Astrocyte (in vitro differentiated cells and primary cell): ENCODE measurements at regions not wholly inside any gene's neighbourhood (a gene's known extent, or its start where the extent isn't known, plus 50 kb on each side); places are given as distances from the start of the nearest gene placed in this dataset.
"Not testable (repeated sequence)": the region's sequence is repeated elsewhere in the genome, so short reads cannot be mapped to it uniquely, and the experiment has no call there.

ENCODE experiments used
- DNase-seq: peaks from one replicate; pipeline ENCODE4 v3.0.0-alpha.2; 2010; ENCODE audit warnings: low read depth
- FAIRE-seq: peaks from 2 replicates; lab custom pipeline; 2011; peaks lifted over from hg19 to GRCh38; lab: Jason Lieb, UNC
- H2AFZ ChIP-seq: 2 replicates; pipeline ENCODE4 v1.6.0; 2012; ENCODE audit warnings: low read depth, low read length, inconsistent platforms
- H3K27ac ChIP-seq: 2 replicates; pipeline ENCODE4 v1.5.1; 2011; ENCODE audit warnings: low read depth, low read length, inconsistent platforms
- H3K27me3 ChIP-seq: 2 replicates; pipeline ENCODE4 v1.6.0; 2011; ENCODE audit warnings: low read length, inconsistent platforms; ENCODE audit not compliant: insufficient read depth
- H3K36me3 ChIP-seq: 2 replicates; pipeline ENCODE4 v1.5.1; 2011; ENCODE audit warnings: low read length, inconsistent platforms; ENCODE audit not compliant: insufficient read depth
- H3K4me1 ChIP-seq: 2 replicates; pipeline ENCODE4 v1.5.1; 2011; ENCODE audit warnings: low read length, inconsistent platforms; ENCODE audit not compliant: insufficient read depth
- H3K4me2 ChIP-seq: 2 replicates; pipeline ENCODE4 v1.6.0; 2012; ENCODE audit warnings: low read length, inconsistent platforms
- H3K4me3 ChIP-seq: 2 replicates; pipeline ENCODE4 v1.5.1; 2011; ENCODE audit warnings: low read depth, mild to moderate bottlenecking, low read length, inconsistent platforms; ENCODE audit not compliant: insufficient read depth
- H3K79me2 ChIP-seq: 2 replicates; pipeline ENCODE4 v1.6.0; 2012; ENCODE audit warnings: mild to moderate bottlenecking, low read length, inconsistent platforms; ENCODE audit not compliant: insufficient read depth
- H3K9ac ChIP-seq: 2 replicates; pipeline ENCODE4 v1.6.0; 2012; ENCODE audit warnings: mild to moderate bottlenecking, low read length, inconsistent platforms
- H3K9me3 ChIP-seq: 2 replicates; pipeline ENCODE4 v1.5.1; 2012; ENCODE audit warnings: low read depth, mild to moderate bottlenecking, low read length, inconsistent platforms; ENCODE audit not compliant: insufficient read depth
- H4K20me1 ChIP-seq: 2 replicates; pipeline ENCODE4 v1.6.0; 2012; ENCODE audit warnings: low read length, inconsistent platforms; ENCODE audit not compliant: insufficient read depth
- H3K27ac Mint-ChIP-seq: one replicate; pipeline ENCODE4 v1.8.0; 2021; ENCODE audit warnings: mild to moderate bottlenecking, mixed read lengths; ENCODE audit not compliant: unreplicated experiment
- H3K27me3 Mint-ChIP-seq: one replicate; pipeline ENCODE4 v1.8.0; 2021; ENCODE audit warnings: low read depth, mixed read lengths; ENCODE audit not compliant: unreplicated experiment
- H3K36me3 Mint-ChIP-seq: one replicate; pipeline ENCODE4 v1.8.0; 2021; ENCODE audit warnings: low read depth, mixed read lengths; ENCODE audit not compliant: unreplicated experiment
- H3K4me1 Mint-ChIP-seq: one replicate; pipeline ENCODE4 v1.8.0; 2021; ENCODE audit warnings: low read depth, mixed read lengths; ENCODE audit not compliant: unreplicated experiment
- H3K4me3 Mint-ChIP-seq: one replicate; pipeline ENCODE4 v1.8.0; 2021; ENCODE audit warnings: mild to moderate bottlenecking, moderate library complexity, mixed read lengths; ENCODE audit not compliant: unreplicated experiment
- H3K9me3 Mint-ChIP-seq: one replicate; pipeline ENCODE4 v1.8.0; 2021; ENCODE audit warnings: mild to moderate bottlenecking, mixed read lengths; ENCODE audit not compliant: unreplicated experiment
- CTCF ChIP-seq: IDR thresholded peaks from 2 replicates; pipeline ENCODE4 v1.5.1; 2011; ENCODE audit warnings: low read depth, mild to moderate bottlenecking, inconsistent platforms, low read length, moderate library complexity; ENCODE audit not compliant: insufficient read depth
- EZH2 ChIP-seq: IDR thresholded peaks from 2 replicates; pipeline ENCODE4 v1.6.1; 2012; ENCODE audit warnings: mild to moderate bottlenecking, low read length, inconsistent platforms; ENCODE audit not compliant: insufficient read depth

GRCh38 chr7:79608005-79608404, 154.5 kb upstream of the MAGI2 start:
- no peaks in the 10 kb centered on the region for H3K27me3 Mint-ChIP-seq
- no peak overlapping the region for H3K9ac ChIP-seq
- FAIRE-seq = no peak
- H3K36me3 Mint-ChIP-seq = no peaks in the 10 kb centered on the region
- H2AFZ ChIP-seq = no peak overlapping the region
- H3K9me3 ChIP-seq = no peaks in the 10 kb centered on the region
- H3K9me3 Mint-ChIP-seq = peaks cover 2% of the 10 kb centered on the region
- TF ChIP-seq CTCF = no peak
- no peak for TF ChIP-seq EZH2
- H3K27ac Mint-ChIP-seq = no peak overlapping the region
- no peak overlapping the region for H3K4me3 ChIP-seq
- H3K4me2 ChIP-seq = no peak overlapping the region
- H3K4me1 Mint-ChIP-seq = peaks cover 3% of the 10 kb centered on the region
- H4K20me1 ChIP-seq = no peaks in the 10 kb centered on the region
- no peak overlapping the region for H3K27ac ChIP-seq
- H3K4me3 Mint-ChIP-seq = no peak overlapping the region
- no peaks in the 10 kb centered on the region for H3K4me1 ChIP-seq
- no peaks in the 10 kb centered on the region for H3K27me3 ChIP-seq
- H3K36me3 ChIP-seq = no peaks in the 10 kb centered on the region
- no peaks in the 10 kb centered on the region for H3K79me2 ChIP-seq
- no peak for DNase-seq

- Mint-ChIP-seq H3K36me3 (no peaks in the 10 kb centered on the region), H3K27ac (no peak overlapping the region), H3K4me1 (no peaks in the 10 kb centered on the region), H3K9me3 (peaks cover 2% of the 10 kb centered on the region), H3K27me3 (no peaks in the 10 kb centered on the region), H3K4me3 (no peak overlapping the region)
- Histone ChIP-seq H3K4me1 (no peaks in the 10 kb centered on the region), H3K9me3 (no peaks in the 10 kb centered on the region), H3K4me3 (no peak overlapping the region), H3K79me2 (no peaks in the 10 kb centered on the region), H3K4me2 (no peak overlapping the region), H2AFZ (no peak overlapping the region), H3K9ac (no peak overlapping the region), H3K27me3 (no peaks in the 10 kb centered on the region), H3K36me3 (no peaks in the 10 kb centered on the region), H4K20me1 (no peaks in the 10 kb centered on the region), H3K27ac (no peak overlapping the region)
- DNase-seq (no peak), FAIRE-seq (no peak)
- TF ChIP-seq CTCF = no peak
- TF ChIP-seq EZH2 = no peak
Observed at GRCh38 chr7:79604841-79605240, 151.4 kb upstream of the MAGI2 start.

GRCh38 chr7:79598351-79598750, 144.9 kb upstream of the MAGI2 start:
- no peak overlapping the region for H3K27ac ChIP-seq
- H3K4me2 ChIP-seq = no peak overlapping the region
- no peaks in the 10 kb centered on the region for H3K4me1 ChIP-seq
- no peak overlapping the region for H3K4me3 ChIP-seq
- no peak for DNase-seq
- Mint-ChIP-seq H3K4me3 (no peak overlapping the region), H3K36me3 (no peaks in the 10 kb centered on the region), H3K27ac (no peak overlapping the region), H3K9me3 (no peaks in the 10 kb centered on the region), H3K4me1 (no peaks in the 10 kb centered on the region), H3K27me3 (no peaks in the 10 kb centered on the region)
- H3K79me2 ChIP-seq = no peaks in the 10 kb centered on the region
- H2AFZ ChIP-seq = no peak overlapping the region
- H3K9ac ChIP-seq = no peak overlapping the region
- TF ChIP-seq EZH2 (no peak), CTCF (no peak)
- no peaks in the 10 kb centered on the region for H3K9me3 ChIP-seq
- H3K36me3 ChIP-seq = no peaks in the 10 kb centered on the region
- no peaks in the 10 kb centered on the region for H4K20me1 ChIP-seq
- no peaks in the 10 kb centered on the region for H3K27me3 ChIP-seq
- FAIRE-seq = no peak

- FAIRE-seq, H3K36me3 ChIP-seq, H3K79me2 ChIP-seq, H3K4me1 ChIP-seq, H3K4me1 Mint-ChIP-seq, H3K27me3 Mint-ChIP-seq, DNase-seq, H3K27ac Mint-ChIP-seq, H3K27ac ChIP-seq, H3K4me3 ChIP-seq, H3K9me3 ChIP-seq, H3K9me3 Mint-ChIP-seq, H3K4me3 Mint-ChIP-seq, H4K20me1 ChIP-seq, H3K9ac ChIP-seq, H3K36me3 Mint-ChIP-seq, H3K27me3 ChIP-seq, H2AFZ ChIP-seq, H3K4me2 ChIP-seq: not testable (repeated sequence)
Observed at GRCh38 chr7:79594671-79595070, 141.2 kb upstream of the MAGI2 start.
